HCT116 (cell line): ENCODE measurements at regions not wholly inside any gene's neighbourhood (a gene's known extent, or its start where the extent isn't known, plus 50 kb on each side); places are given as distances from the start of the nearest gene placed in this dataset.

Experiments used
- ATAC-seq: fragments of 200-7000 bp; cut with Tn5 transposase; 2 replicates; pipeline ENCODE4 v1.9.1; 2020; ENCODE audit warnings: mild to moderate bottlenecking, moderate library complexity
- BruUV-seq: library from RNA; stranded (reverse); fragments of 400-500 nt; replicated peaks from 2 replicates; lab custom pipeline; 2021; lab: Mats Ljungman, UMichigan
- CTCF ChIA-PET: fragments of 300-600 bp; sonication (Branson Sonifier 250); formaldehyde crosslinking; loops from one replicate; lab custom pipeline; 2021; ENCODE audit warnings: antibody characterized with exemption; lab: Charles Lee
- POLR2A ChIA-PET: fragments of 300-600, 350-600 bp; sonication (Branson Sonifier 250); formaldehyde crosslinking; loops from one replicate; lab custom pipeline; 2021; ENCODE audit warnings: antibody characterized with exemption; lab: Charles Lee
- RAD21 ChIA-PET, 2 experiments: fragments of 300-600 bp; sonication (Branson Sonifier 250); formaldehyde crosslinking; loops; one replicate each; lab custom pipeline; 2023; ENCODE audit warnings: low total read pairs in 2 of 2; ENCODE audit not compliant: uncharacterized antibody in 2 of 2, unreplicated experiment in 2 of 2, low non-redundant PET in 1 of 2; lab: Charles Lee
- DNase-seq: peaks from one replicate; pipeline ENCODE4 v3.0.0-alpha.2; 2010; ENCODE audit warnings: low read depth, low spot score
- H2AFZ ChIP-seq: fragments of 200-600 bp; shearing (Covaris generic), sonication (generic); 2 replicates; pipeline ENCODE4 v1.6.1; 2017; ENCODE audit warnings: low read depth, mixed run types, mixed read lengths, antibody characterized with exemption, low read length; ENCODE audit not compliant: poor library complexity, severe bottlenecking
- H3K27ac ChIP-seq: 2 replicates; pipeline ENCODE4 v1.5.1; 2012; ENCODE audit warnings: low read depth, low read length
- H3K27me3 ChIP-seq: fragments of 200-600 bp; sonication (generic); 2 replicates; pipeline ENCODE4 v1.6.1; 2016; ENCODE audit warnings: mixed run types, low read length, mixed read lengths; ENCODE audit not compliant: insufficient read depth
- H3K36me3 ChIP-seq, 2 experiments: fragments of 200-500 bp in 1 of 2; fragments of 200-600 bp in 1 of 2; sonication (Bioruptor generic) in 1 of 2; sonication (generic) in 1 of 2; 2 replicates each; pipeline versions ENCODE4 v1.5.1 to v1.6.1; 2014 to 2016; ENCODE audit warnings: low read length in 2 of 2, inconsistent platforms in 1 of 2, mixed read lengths in 1 of 2, mixed run types in 1 of 2; ENCODE audit not compliant: insufficient read depth in 2 of 2, control insufficient read depth in 1 of 2
- H3K4me1 ChIP-seq, 2 experiments: fragments of 200-600 bp in 1 of 2; sonication (generic) in 1 of 2; 2 replicates each; pipeline versions ENCODE4 v1.5.1 to v1.6.1; 2012 to 2017; ENCODE audit warnings: low read length in 2 of 2, inconsistent platforms in 1 of 2, mild to moderate bottlenecking in 1 of 2, mixed read lengths in 1 of 2, mixed run types in 1 of 2, moderate library complexity in 1 of 2; ENCODE audit not compliant: insufficient read depth in 2 of 2, control insufficient read depth in 1 of 2
- H3K4me2 ChIP-seq: fragments of 200-600 bp; sonication (generic); 2 replicates; pipeline ENCODE4 v1.6.1; 2017; ENCODE audit warnings: mixed run types, low read length, mixed read lengths
- H3K4me3 ChIP-seq, 2 experiments: fragments of 200-600 bp in 1 of 2; sonication (generic) in 1 of 2; replicated peaks in 1 of 2; 2 replicates each; pipeline ENCODE4 v1.5.1; 2011 to 2016; ENCODE audit warnings: low read length in 2 of 2, control low read depth in 1 of 2, low read depth in 1 of 2, mild to moderate bottlenecking in 1 of 2, mixed read lengths in 1 of 2, mixed run types in 1 of 2
- H3K79me2 ChIP-seq: fragments of 200-600 bp; sonication (generic); 2 replicates; pipeline ENCODE4 v1.6.1; 2017; ENCODE audit warnings: mild to moderate bottlenecking, mixed run types, low read length, moderate library complexity, mixed read lengths; ENCODE audit not compliant: insufficient read depth
- H3K9ac ChIP-seq: fragments of 200-600 bp; sonication (generic); 2 replicates; pipeline ENCODE4 v1.6.1; 2016; ENCODE audit warnings: low read length, mixed read lengths
- H3K9me2 ChIP-seq: fragments of 200-600 bp; sonication (generic), shearing (Covaris generic); 2 replicates; pipeline ENCODE4 v1.6.1; 2017; ENCODE audit warnings: mixed run types, mild to moderate bottlenecking, moderate library complexity; ENCODE audit not compliant: insufficient read depth
- H3K9me3 ChIP-seq, 2 experiments: fragments of 200-500 bp in 1 of 2; fragments of 200-600 bp in 1 of 2; sonication (Bioruptor generic) in 1 of 2; sonication (generic) in 1 of 2; 2 replicates each; pipeline ENCODE4 v1.6.1; 2014 to 2017; ENCODE audit warnings: low read length in 2 of 2, mixed read lengths in 2 of 2, inconsistent platforms in 1 of 2, low read depth in 1 of 2, mild to moderate bottlenecking in 1 of 2, mixed run types in 1 of 2, moderate library complexity in 1 of 2; ENCODE audit not compliant: control insufficient read depth in 1 of 2, insufficient read depth in 1 of 2
- H4K20me1 ChIP-seq: fragments of 200-600 bp; sonication (generic), shearing (Covaris generic); 2 replicates; pipeline ENCODE4 v1.6.1; 2017; ENCODE audit warnings: mixed run types, mild to moderate bottlenecking, moderate library complexity; ENCODE audit not compliant: insufficient read depth
- EGR1 ChIP-seq: IDR thresholded peaks from 2 replicates; pipeline ENCODE4 v1.6.1; 2012; ENCODE audit warnings: low read depth
- FOSL1 ChIP-seq: IDR thresholded peaks from 2 replicates; pipeline ENCODE4 v1.6.1; 2012; ENCODE audit warnings: low read depth
- POLR2AphosphoS5 ChIP-seq: IDR thresholded peaks from 2 replicates; pipeline ENCODE4 v1.6.1; 2011; ENCODE audit warnings: mild to moderate bottlenecking, low read depth, low read length, moderate library complexity
- SIN3A ChIP-seq: IDR thresholded peaks from 2 replicates; pipeline ENCODE4 v1.6.1; 2012; ENCODE audit warnings: low read depth
- SRF ChIP-seq: IDR thresholded peaks from 2 replicates; pipeline ENCODE4 v1.6.1; 2012; ENCODE audit warnings: low read depth
- YY1 ChIP-seq: IDR thresholded peaks from 2 replicates; pipeline ENCODE4 v1.6.1; 2011; ENCODE audit warnings: low read length, low read depth, moderate library complexity, mild to moderate bottlenecking; ENCODE audit not compliant: insufficient replicate concordance; ENCODE audit errors: extremely low read depth
- intact Hi-C: fragments of 100-400 bp; cut with micrococcal nuclease; formaldehyde crosslinking; loops from 2 replicates; pipeline ENCODE4 v1.10.0; 2022
- TF ChIP-seq, protein P1 (sequence below): IDR thresholded peaks from 2 replicates; pipeline ENCODE4 v1.6.1; 2011; ENCODE audit warnings: mild to moderate bottlenecking, low read length, moderate library complexity; ENCODE audit not compliant: insufficient replicate concordance; ENCODE audit errors: extremely low read depth
- TF ChIP-seq, protein P2 (sequence below): IDR thresholded peaks from 2 replicates; pipeline ENCODE4 v1.6.1; 2012
- TF ChIP-seq, protein P3 (sequence below): IDR thresholded peaks from 2 replicates; pipeline ENCODE4 v1.6.1; 2012

DNA sequence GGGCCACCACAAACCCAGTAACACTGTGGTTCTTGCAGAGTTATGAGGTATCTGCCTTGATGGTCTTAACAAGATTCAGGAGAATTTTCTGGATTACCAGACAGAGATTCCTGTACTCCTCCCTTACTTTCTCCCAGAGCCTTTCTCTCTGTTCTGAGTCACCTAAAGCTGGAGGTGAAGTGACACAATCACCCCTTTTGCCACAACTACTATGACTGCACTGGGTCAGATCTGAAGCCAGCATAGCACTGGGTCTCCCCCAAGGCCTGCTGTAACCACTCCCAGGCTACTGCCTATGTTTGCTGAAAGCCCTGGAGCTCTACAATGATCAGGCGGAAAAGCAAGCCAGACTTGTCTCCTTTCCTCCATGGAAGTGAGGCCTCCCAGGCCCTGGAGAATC is 156.7 kb upstream of the NEGR1 start:
- H3K27me3 ChIP-seq = no peaks in the 10 kb centered on the region
- no peak overlapping the region for H2AFZ ChIP-seq
- no peak for ATAC-seq
- RAD21 ChIA-PET = no interaction called here
- H4K20me1 ChIP-seq = no peaks in the 10 kb centered on the region
- H3K9me3 ChIP-seq = peaks cover 7 to 22% of the 10 kb centered on the region in 2 experiments; a peak in 3 of 4 replicates
- no peak overlapping the region for H3K4me2 ChIP-seq
- TF ChIP-seq POLR2AphosphoS5 = no peak
- TF ChIP-seq, protein P1, sequence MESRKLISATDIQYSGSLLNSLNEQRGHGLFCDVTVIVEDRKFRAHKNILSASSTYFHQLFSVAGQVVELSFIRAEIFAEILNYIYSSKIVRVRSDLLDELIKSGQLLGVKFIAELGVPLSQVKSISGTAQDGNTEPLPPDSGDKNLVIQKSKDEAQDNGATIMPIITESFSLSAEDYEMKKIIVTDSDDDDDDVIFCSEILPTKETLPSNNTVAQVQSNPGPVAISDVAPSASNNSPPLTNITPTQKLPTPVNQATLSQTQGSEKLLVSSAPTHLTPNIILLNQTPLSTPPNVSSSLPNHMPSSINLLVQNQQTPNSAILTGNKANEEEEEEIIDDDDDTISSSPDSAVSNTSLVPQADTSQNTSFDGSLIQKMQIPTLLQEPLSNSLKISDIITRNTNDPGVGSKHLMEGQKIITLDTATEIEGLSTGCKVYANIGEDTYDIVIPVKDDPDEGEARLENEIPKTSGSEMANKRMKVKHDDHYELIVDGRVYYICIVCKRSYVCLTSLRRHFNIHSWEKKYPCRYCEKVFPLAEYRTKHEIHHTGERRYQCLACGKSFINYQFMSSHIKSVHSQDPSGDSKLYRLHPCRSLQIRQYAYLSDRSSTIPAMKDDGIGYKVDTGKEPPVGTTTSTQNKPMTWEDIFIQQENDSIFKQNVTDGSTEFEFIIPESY = no peak
- no peak for TF ChIP-seq EGR1
- TF ChIP-seq, protein P2, sequence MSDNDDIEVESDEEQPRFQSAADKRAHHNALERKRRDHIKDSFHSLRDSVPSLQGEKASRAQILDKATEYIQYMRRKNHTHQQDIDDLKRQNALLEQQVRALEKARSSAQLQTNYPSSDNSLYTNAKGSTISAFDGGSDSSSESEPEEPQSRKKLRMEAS = no peak
- no peak for TF ChIP-seq SIN3A
- no peak for TF ChIP-seq FOSL1
- TF ChIP-seq, protein P3, sequence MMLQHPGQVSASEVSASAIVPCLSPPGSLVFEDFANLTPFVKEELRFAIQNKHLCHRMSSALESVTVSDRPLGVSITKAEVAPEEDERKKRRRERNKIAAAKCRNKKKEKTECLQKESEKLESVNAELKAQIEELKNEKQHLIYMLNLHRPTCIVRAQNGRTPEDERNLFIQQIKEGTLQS = no peak
- TF ChIP-seq YY1 = no peak
- no peak for TF ChIP-seq SRF
- H3K27ac ChIP-seq = no peak overlapping the region
- H3K9me2 ChIP-seq = no peaks in the 10 kb centered on the region
- POLR2A ChIA-PET = no interaction called here
- no peak for DNase-seq
- intact Hi-C loops = no loop called here
- no peaks in the 10 kb centered on the region for H3K79me2 ChIP-seq
- no peak overlapping the region for H3K4me3 ChIP-seq
- CTCF ChIA-PET = no interaction called here
- no peaks in the 10 kb centered on the region for H3K36me3 ChIP-seq
- no peaks in the 10 kb centered on the region for H3K4me1 ChIP-seq
- no peak overlapping the region for H3K9ac ChIP-seq
- no TSS peak for BruUV-seq
